ENCODE measurements at regions not wholly inside any gene's neighbourhood (a gene's known extent, or its start where the extent isn't known, plus 50 kb on each side); places are given as distances from the start of the nearest gene placed in this dataset.
"Not testable (repeated sequence)": the region's sequence is repeated elsewhere in the genome, so short reads cannot be mapped to it uniquely, and the experiment has no call there.

DNA sequence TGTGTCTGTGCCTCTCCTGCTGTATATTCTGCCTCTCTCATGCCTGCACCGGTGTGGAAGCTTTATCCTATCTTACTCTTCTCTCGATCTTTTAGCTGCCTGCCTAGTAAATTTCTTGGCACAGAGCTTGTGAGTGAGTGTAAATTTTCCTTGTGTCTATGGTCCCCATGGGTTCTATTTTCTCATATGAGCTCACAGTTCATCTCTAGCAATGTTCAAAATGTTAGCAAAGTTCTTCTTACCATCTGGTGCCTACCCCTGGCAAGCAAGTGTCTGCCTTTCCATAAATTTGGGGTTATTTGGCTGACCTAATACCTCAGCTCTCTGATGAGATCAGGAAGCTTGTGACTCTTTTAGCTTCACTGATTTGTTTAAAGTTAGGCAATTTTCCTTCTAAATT, 572.1 kb upstream of the BRINP3 start:
- H3K27ac ChIP-seq = 0 out of 2 replicates have a peak overlapping the region, but pooled peaks have one; percentile 1
- TF ChIP-seq ZFX (IDR thresholded peaks at IDR 0.05; ENCODE audit: borderline replicate concordance) = no peak
- TF ChIP-seq, protein P1, sequence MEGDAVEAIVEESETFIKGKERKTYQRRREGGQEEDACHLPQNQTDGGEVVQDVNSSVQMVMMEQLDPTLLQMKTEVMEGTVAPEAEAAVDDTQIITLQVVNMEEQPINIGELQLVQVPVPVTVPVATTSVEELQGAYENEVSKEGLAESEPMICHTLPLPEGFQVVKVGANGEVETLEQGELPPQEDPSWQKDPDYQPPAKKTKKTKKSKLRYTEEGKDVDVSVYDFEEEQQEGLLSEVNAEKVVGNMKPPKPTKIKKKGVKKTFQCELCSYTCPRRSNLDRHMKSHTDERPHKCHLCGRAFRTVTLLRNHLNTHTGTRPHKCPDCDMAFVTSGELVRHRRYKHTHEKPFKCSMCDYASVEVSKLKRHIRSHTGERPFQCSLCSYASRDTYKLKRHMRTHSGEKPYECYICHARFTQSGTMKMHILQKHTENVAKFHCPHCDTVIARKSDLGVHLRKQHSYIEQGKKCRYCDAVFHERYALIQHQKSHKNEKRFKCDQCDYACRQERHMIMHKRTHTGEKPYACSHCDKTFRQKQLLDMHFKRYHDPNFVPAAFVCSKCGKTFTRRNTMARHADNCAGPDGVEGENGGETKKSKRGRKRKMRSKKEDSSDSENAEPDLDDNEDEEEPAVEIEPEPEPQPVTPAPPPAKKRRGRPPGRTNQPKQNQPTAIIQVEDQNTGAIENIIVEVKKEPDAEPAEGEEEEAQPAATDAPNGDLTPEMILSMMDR (IDR thresholded peaks at IDR 0.05) = no peak

DNA sequence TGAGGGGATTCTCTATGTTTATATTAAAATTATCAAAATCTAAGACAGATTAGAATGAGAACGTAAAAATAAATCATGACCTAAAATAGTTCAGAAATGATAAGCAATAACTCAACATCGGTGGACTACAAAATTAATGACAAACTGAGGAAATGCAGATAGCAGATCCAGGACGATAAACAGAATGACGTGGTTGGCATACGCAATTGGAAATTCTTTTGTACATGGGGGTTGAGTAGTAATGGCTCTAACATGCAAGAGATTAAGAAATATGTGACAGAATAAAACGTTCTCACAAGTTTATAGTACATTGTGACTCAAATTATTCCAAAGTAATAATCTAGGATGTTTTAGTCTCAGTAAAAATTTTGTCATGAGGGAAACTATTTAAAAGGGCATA, 575.2 kb upstream of the BRINP3 start:
- TF ChIP-seq ZFX (IDR thresholded peaks at IDR 0.05; ENCODE audit: borderline replicate concordance) = no peak
- TF ChIP-seq, protein P1 (IDR thresholded peaks at IDR 0.05) = no peak

DNA sequence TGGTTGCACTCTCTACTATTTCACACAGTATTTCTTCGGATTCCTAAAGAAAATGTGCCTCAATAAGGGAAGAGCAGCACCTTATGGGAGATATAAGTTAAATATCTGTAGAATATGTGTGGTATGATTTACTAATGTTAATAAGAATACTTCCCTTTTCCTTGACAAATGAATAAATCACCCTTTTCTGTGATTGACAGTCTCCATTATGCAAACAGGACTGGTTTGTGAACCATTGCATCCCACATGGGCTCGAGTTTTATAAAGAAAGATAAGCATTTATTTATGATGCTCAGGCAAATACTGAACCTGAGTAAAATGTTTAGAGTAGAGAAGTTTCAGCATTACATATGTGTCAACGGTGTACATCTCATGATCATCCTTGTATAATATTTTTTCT, 587.7 kb upstream of the BRINP3 start:
- no peak for TF ChIP-seq ZFX (IDR thresholded peaks at IDR 0.05; ENCODE audit: borderline replicate concordance)
- TF ChIP-seq, protein P1 (IDR thresholded peaks at IDR 0.05) = no peak
- no peak overlapping the region for H3K27ac ChIP-seq

More for the DNA sequence above, 575.2 kb upstream of the BRINP3 start:
- no peak overlapping the region for H3K27ac ChIP-seq

DNA sequence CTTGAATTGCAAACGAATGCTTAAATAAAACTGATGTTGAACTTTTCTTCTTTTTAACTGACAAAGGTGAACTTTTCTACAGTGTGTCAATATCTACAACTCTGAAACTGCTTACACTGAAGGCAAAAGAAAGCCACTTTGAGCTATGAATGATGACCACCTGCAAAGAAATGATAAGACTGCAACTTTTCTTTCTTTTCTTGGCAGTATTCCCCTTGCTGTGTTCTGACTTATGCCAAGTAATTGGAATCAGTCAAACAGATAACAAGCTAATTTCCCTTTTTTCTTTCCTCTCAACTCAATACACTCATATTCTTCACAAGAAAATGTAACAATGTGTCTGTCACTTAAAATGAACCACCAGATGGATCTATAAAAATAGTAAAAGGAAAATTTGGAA, 588.1 kb upstream of the BRINP3 start:
- no peak overlapping the region for H3K27ac ChIP-seq
- TF ChIP-seq, protein P1 (IDR thresholded peaks at IDR 0.05) = no peak
- no peak for TF ChIP-seq ZFX (IDR thresholded peaks at IDR 0.05; ENCODE audit: borderline replicate concordance)

DNA sequence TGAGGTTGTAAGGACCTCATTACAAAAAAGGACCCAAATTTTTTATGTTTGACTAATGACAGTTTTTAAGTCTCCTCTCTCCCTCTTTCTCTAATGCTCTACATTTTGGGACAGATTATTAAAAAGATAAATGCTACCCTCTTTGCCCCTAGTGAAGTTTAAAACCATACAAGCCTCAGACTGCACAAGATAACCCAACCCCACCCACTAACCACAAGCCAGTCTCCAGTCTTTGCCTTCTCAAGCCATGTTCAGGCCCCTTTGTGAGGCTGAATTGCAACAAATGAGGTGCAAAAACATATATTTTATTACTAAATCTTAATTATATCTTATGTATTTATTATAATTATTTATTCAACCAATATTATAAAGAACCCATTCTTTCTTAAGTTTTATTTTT, 597.2 kb upstream of the BRINP3 start:
- TF ChIP-seq, protein P1 (IDR thresholded peaks at IDR 0.05) = no peak
- no peak for TF ChIP-seq ZFX (IDR thresholded peaks at IDR 0.05; ENCODE audit: borderline replicate concordance)
- H3K27ac ChIP-seq = no peak overlapping the region

DNA sequence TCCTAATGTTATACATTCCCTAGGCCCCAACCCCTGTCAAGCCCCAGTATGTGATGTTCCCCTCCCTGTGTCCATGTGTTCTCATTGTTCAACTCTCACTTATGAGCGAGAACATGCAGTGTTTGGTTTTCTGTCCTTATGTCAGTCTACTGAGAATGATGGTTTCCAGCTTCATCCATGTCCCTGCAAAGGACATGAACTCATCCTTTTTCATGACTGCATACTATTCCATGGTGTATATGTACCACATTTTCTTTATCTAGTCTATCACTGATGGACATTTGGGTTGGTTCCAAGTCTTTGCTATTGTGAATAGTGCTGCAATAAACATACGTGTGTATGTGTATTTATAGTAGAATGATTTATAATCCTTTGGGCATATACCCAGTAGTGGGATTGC, 605.4 kb upstream of the BRINP3 start:
- H3K27ac ChIP-seq = not testable (repeated sequence)

DNA sequence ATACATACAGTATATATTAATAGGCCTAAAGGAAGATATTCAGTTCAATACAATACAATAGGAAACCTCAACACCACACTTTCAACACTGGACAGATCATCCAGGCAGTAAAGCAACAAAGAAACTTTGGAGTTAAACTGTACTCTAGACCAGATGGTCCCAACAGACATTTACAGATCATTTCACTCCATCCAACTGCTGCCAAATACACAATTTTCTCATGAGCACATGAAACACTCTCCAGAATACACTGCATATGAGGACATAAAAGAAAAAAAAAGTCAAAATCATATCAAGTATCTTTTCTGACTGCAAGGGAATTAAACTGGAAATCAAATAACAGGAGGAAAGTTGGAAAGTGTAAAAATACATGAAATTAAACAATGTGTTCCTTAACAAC, 607.5 kb upstream of the BRINP3 start:
- TF ChIP-seq, protein P1 (IDR thresholded peaks at IDR 0.05) = no peak
- no peak for TF ChIP-seq ZFX (IDR thresholded peaks at IDR 0.05; ENCODE audit: borderline replicate concordance)
- H3K27ac ChIP-seq = no peak overlapping the region

DNA sequence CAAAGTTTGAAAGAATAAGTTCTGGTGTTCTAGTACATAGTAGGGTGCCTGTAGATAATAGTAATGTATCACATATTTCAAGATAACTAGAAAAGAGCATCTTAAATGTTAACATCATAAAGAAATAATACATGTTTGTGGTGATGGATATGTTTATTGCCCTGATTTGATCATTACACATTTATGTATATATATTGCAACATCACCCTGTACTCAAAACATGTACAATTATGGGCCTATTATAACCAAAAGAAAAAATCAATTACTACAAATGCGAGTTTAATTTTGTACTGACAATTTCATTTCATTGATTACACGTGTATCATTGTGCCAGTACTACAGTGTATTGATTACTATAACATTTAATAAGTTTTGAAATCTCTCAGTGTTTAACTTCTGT, 609.2 kb upstream of the BRINP3 start:
- H3K27ac ChIP-seq = no peak overlapping the region
- no peak for TF ChIP-seq ZFX (IDR thresholded peaks at IDR 0.05; ENCODE audit: borderline replicate concordance)
- TF ChIP-seq, protein P1 (IDR thresholded peaks at IDR 0.05) = no peak

Data from 22Rv1 (cell line).